H9 (cell line): ENCODE measurements at regions not wholly inside any gene's neighbourhood (a gene's known extent, or its start where the extent isn't known, plus 50 kb on each side); places are given as distances from the start of the nearest gene placed in this dataset.

ENCODE experiments used
- DNase-seq: peaks from one replicate; pipeline ENCODE4 v3.0.0-alpha.2; 2017
- H2AFZ ChIP-seq: one replicate; pipeline ENCODE4 v1.6.1; 2013; ENCODE audit warnings: mild to moderate bottlenecking, low read length, control low read depth, moderate library complexity
- H2AK5ac ChIP-seq: 2 replicates; pipeline ENCODE4 v1.6.1; 2013; ENCODE audit warnings: low read length, control low read depth, mixed read lengths; ENCODE audit not compliant: insufficient read length
- H2BK120ac ChIP-seq: one replicate; pipeline ENCODE4 v1.6.1; 2013; ENCODE audit warnings: low read depth, mild to moderate bottlenecking, low read length, control low read depth, inconsistent platforms; ENCODE audit not compliant: poor library complexity, severe bottlenecking
- H2BK12ac ChIP-seq: 2 replicates; pipeline ENCODE4 v1.6.1; 2013; ENCODE audit warnings: low read length, control low read depth, mixed read lengths, low read depth; ENCODE audit not compliant: insufficient read length
- H2BK15ac ChIP-seq: 2 replicates; pipeline ENCODE4 v1.6.1; 2013; ENCODE audit warnings: low read depth, low read length, control low read depth
- H2BK20ac ChIP-seq: one replicate; pipeline ENCODE4 v1.6.1; 2013; ENCODE audit warnings: low read depth, mild to moderate bottlenecking, low read length, control low read depth, inconsistent platforms; ENCODE audit not compliant: poor library complexity, severe bottlenecking
- H2BK5ac ChIP-seq: 2 replicates; pipeline ENCODE4 v1.6.1; 2013; ENCODE audit warnings: low read length, control low read depth, mixed read lengths; ENCODE audit not compliant: insufficient read length
- H3K14ac ChIP-seq: 2 replicates; pipeline ENCODE4 v1.6.1; 2013; ENCODE audit warnings: low read length, control low read depth; ENCODE audit not compliant: insufficient read depth
- H3K18ac ChIP-seq: 2 replicates; pipeline ENCODE4 v1.6.1; 2013; ENCODE audit warnings: low read depth, mild to moderate bottlenecking, mixed read lengths, low read length, control low read depth; ENCODE audit not compliant: insufficient read length
- H3K23ac ChIP-seq: 2 replicates; pipeline ENCODE4 v1.6.1; 2013; ENCODE audit warnings: low read length, control low read depth, mixed read lengths, low read depth; ENCODE audit not compliant: insufficient read length
- H3K23me2 ChIP-seq: 2 replicates; pipeline ENCODE4 v1.6.1; 2013; ENCODE audit warnings: low read depth, mild to moderate bottlenecking, mixed read lengths, low read length, control low read depth; ENCODE audit not compliant: insufficient read length, poor library complexity, severe bottlenecking
- H3K27ac ChIP-seq: 2 replicates; pipeline ENCODE4 v1.5.1; 2013; ENCODE audit warnings: low read length, control low read depth, mixed read lengths, low read depth; ENCODE audit not compliant: insufficient read length
- H3K27me3 ChIP-seq: 2 replicates; pipeline ENCODE4 v1.6.1; 2013; ENCODE audit warnings: low read length, control low read depth, inconsistent platforms; ENCODE audit not compliant: insufficient read depth
- H3K4ac ChIP-seq: 2 replicates; pipeline ENCODE4 v1.6.1; 2013; ENCODE audit warnings: low read depth, mild to moderate bottlenecking, control low read depth, inconsistent platforms, low read length, moderate library complexity
- H3K4me1 ChIP-seq: 2 replicates; pipeline ENCODE4 v1.6.1; 2013; ENCODE audit warnings: low read length, control low read depth, inconsistent platforms; ENCODE audit not compliant: insufficient read depth
- H3K4me2 ChIP-seq: 2 replicates; pipeline ENCODE4 v1.6.1; 2013; ENCODE audit warnings: low read length, control low read depth, mixed read lengths; ENCODE audit not compliant: insufficient read length, insufficient read depth
- H3K56ac ChIP-seq: 2 replicates; pipeline ENCODE4 v1.6.1; 2013; ENCODE audit warnings: low read depth, mild to moderate bottlenecking, mixed read lengths, low read length, control low read depth; ENCODE audit not compliant: insufficient read length
- H3K79me1 ChIP-seq: 2 replicates; pipeline ENCODE4 v1.6.1; 2013; ENCODE audit warnings: low read depth, mild to moderate bottlenecking, moderate library complexity, low read length, control low read depth, inconsistent platforms; ENCODE audit not compliant: insufficient read depth, poor library complexity, severe bottlenecking
- H3K79me2 ChIP-seq: 2 replicates; pipeline ENCODE4 v1.6.1; 2013; ENCODE audit warnings: low read length, control low read depth, inconsistent platforms; ENCODE audit not compliant: insufficient read depth
- H3K9ac ChIP-seq: 2 replicates; pipeline ENCODE4 v1.6.1; 2013; ENCODE audit warnings: low read length, control low read depth, mixed read lengths; ENCODE audit not compliant: insufficient read length; ENCODE audit errors: extremely low read depth
- H3K9me3 ChIP-seq: one replicate; pipeline ENCODE4 v1.6.1; 2013; ENCODE audit warnings: low read depth, low read length, inconsistent platforms; ENCODE audit not compliant: control insufficient read depth
- H3T11ph ChIP-seq: one replicate; pipeline ENCODE4 v1.6.1; 2013; ENCODE audit warnings: mild to moderate bottlenecking, low read length, control low read depth, inconsistent platforms
- H4K20me1 ChIP-seq: one replicate; pipeline ENCODE4 v1.6.1; 2013; ENCODE audit not compliant: control insufficient read depth, insufficient read length, insufficient read depth
- H4K5ac ChIP-seq: 2 replicates; pipeline ENCODE4 v1.6.1; 2013; ENCODE audit warnings: low read depth, mild to moderate bottlenecking, mixed read lengths, low read length, control low read depth; ENCODE audit not compliant: insufficient read length
- H4K8ac ChIP-seq: replicated peaks from 2 replicates; pipeline ENCODE4 v1.6.1; 2013; ENCODE audit warnings: low read length, control low read depth, mixed read lengths, low read depth; ENCODE audit not compliant: insufficient read length
- H4K91ac ChIP-seq: 2 replicates; pipeline ENCODE4 v1.6.1; 2013; ENCODE audit warnings: low read depth, mild to moderate bottlenecking, moderate library complexity, mixed read lengths, low read length, control low read depth; ENCODE audit not compliant: insufficient read length
- H3K27ac Mint-ChIP-seq, 3 experiments: 2 replicates in 2 of 3; 3 replicates in 1 of 3; pipeline ENCODE4 v1.8.0; 2020 to 2021; ENCODE audit warnings: mixed read lengths in 3 of 3, mild to moderate bottlenecking in 1 of 3, moderate library complexity in 1 of 3
- H3K27me3 Mint-ChIP-seq: 2 replicates; pipeline ENCODE4 v1.8.0; 2021; ENCODE audit warnings: low read depth, mild to moderate bottlenecking, moderate library complexity, mixed read lengths
- H3K36me3 Mint-ChIP-seq, 3 experiments: 2 replicates in 2 of 3; 3 replicates in 1 of 3; pipeline ENCODE4 v1.8.0; 2020 to 2021; ENCODE audit warnings: low read depth in 3 of 3, mixed read lengths in 3 of 3; ENCODE audit not compliant: insufficient read depth in 1 of 3
- H3K4me1 Mint-ChIP-seq, 2 experiments: 2 replicates each; pipeline ENCODE4 v1.8.0; 2020; ENCODE audit warnings: mixed read lengths in 2 of 2
- H3K4me3 Mint-ChIP-seq, 2 experiments: 2 replicates in 1 of 2; 3 replicates in 1 of 2; pipeline ENCODE4 v1.8.0; 2020 to 2021; ENCODE audit warnings: mild to moderate bottlenecking in 2 of 2, mixed read lengths in 2 of 2, moderate library complexity in 1 of 2
- H3K9me3 Mint-ChIP-seq, 2 experiments: 2 replicates in 1 of 2; 3 replicates in 1 of 2; pipeline ENCODE4 v1.8.0; 2020; ENCODE audit warnings: mild to moderate bottlenecking in 2 of 2, mixed read lengths in 2 of 2, moderate library complexity in 1 of 2
- WGBS: extraction: QIAGEN DNeasy Blood & Tissue Kit; methylation state at CpG from one replicate; pipeline ENCODE4 v1.1.7; 2013; ENCODE audit warnings: missing lambda C conversion rate, low lambda C conversion rate, mixed read lengths; ENCODE audit not compliant: insufficient read length; ENCODE audit errors: extremely low coverage; 5-methylcytosine and 5-hydroxymethylcytosine counted together
- TF ChIP-seq, protein P1 (sequence below): fragments of 200-600 bp; sonication (generic); conservative IDR thresholded peaks from 3 replicates; pipeline ENCODE4 v1.8.0; 2021; ENCODE audit warnings: antibody characterized with exemption, mild to moderate bottlenecking

GRCh38 chr2:15838481-15839090 is 101.8 kb upstream of the MYCN start:
- DNase-seq, result no peak
- H4K91ac ChIP-seq, result no peak overlapping the region
- no peak overlapping the region for H2BK120ac ChIP-seq
- no peak overlapping the region for H3K14ac ChIP-seq
- Mint-ChIP-seq H3K4me1 (no peaks in the 10 kb centered on the region), H3K27me3 (peaks cover 2% of the 10 kb centered on the region; the same call in 1 of the 2 replicates), H3K4me3 (no peak overlapping the region), H3K36me3 (no peaks in the 10 kb centered on the region; a peak in 1 of 7 replicates), H3K27ac (no peak overlapping the region; a peak in 1 of 7 replicates), H3K9me3 (peaks cover 0 to 2% of the 10 kb centered on the region in 2 experiments; a peak in 2 of 5 replicates)
- no CpG with 5 or more reads among the region's 13 CpGs for WGBS
- H4K5ac ChIP-seq, result no peak overlapping the region
- H3K4me2 ChIP-seq, result no peak overlapping the region
- H4K8ac ChIP-seq, result no peak overlapping the region
- no peak overlapping the region for H3K23ac ChIP-seq
- no peak overlapping the region for H3K56ac ChIP-seq
- H2BK5ac ChIP-seq, result no peak overlapping the region
- H2AFZ ChIP-seq, result no peak overlapping the region
- no peak overlapping the region for H3T11ph ChIP-seq
- no peak overlapping the region for H2AK5ac ChIP-seq
- no peak overlapping the region for H2BK20ac ChIP-seq
- H3K27ac ChIP-seq, result no peak overlapping the region
- no peaks in the 10 kb centered on the region for H4K20me1 ChIP-seq
- H3K27me3 ChIP-seq, result no peaks in the 10 kb centered on the region
- no peak overlapping the region for H3K9ac ChIP-seq
- no peaks in the 10 kb centered on the region for H3K23me2 ChIP-seq
- no peaks in the 10 kb centered on the region for H3K79me2 ChIP-seq
- H3K18ac ChIP-seq, result no peak overlapping the region
- no peak overlapping the region for H3K4ac ChIP-seq
- no peaks in the 10 kb centered on the region for H3K79me1 ChIP-seq
- no peak overlapping the region for H2BK12ac ChIP-seq
- no peaks in the 10 kb centered on the region for H3K9me3 ChIP-seq
- H3K4me1 ChIP-seq, result no peaks in the 10 kb centered on the region
- no peak overlapping the region for H2BK15ac ChIP-seq
- TF ChIP-seq, protein P1, sequence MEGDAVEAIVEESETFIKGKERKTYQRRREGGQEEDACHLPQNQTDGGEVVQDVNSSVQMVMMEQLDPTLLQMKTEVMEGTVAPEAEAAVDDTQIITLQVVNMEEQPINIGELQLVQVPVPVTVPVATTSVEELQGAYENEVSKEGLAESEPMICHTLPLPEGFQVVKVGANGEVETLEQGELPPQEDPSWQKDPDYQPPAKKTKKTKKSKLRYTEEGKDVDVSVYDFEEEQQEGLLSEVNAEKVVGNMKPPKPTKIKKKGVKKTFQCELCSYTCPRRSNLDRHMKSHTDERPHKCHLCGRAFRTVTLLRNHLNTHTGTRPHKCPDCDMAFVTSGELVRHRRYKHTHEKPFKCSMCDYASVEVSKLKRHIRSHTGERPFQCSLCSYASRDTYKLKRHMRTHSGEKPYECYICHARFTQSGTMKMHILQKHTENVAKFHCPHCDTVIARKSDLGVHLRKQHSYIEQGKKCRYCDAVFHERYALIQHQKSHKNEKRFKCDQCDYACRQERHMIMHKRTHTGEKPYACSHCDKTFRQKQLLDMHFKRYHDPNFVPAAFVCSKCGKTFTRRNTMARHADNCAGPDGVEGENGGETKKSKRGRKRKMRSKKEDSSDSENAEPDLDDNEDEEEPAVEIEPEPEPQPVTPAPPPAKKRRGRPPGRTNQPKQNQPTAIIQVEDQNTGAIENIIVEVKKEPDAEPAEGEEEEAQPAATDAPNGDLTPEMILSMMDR, result no peak
